Sigmoid colon (tissue), 4 donors: ENCODE measurements at regions not wholly inside any gene's neighbourhood (a gene's known extent, or its start where the extent isn't known, plus 50 kb on each side); places are given as distances from the start of the nearest gene placed in this dataset.

Experiments used
- EP300 ChIP-seq, 4 donors: sonication (generic); formaldehyde crosslinking; IDR thresholded peaks; one replicate each; pipeline ENCODE4 v1.6.1; 2017; ENCODE audit warnings: antibody characterized with exemption in 4 of 4
- POLR2A ChIP-seq, 2 donors: fragments of 450-650 bp; IDR thresholded peaks; one replicate each; pipeline ENCODE4 v1.6.1; 2016; ENCODE audit warnings: antibody characterized with exemption in 2 of 2, mild to moderate bottlenecking in 2 of 2, moderate library complexity in 2 of 2
- TF ChIP-seq, protein P1 (sequence below), 4 experiments: fragments of 450-650 bp in 3 of 4; fragments of 200-600 bp in 1 of 4; IDR thresholded peaks; one replicate each; pipeline ENCODE4 v1.5.1; 2016 to 2019; ENCODE audit warnings: antibody characterized with exemption in 4 of 4, mild to moderate bottlenecking in 3 of 4, moderate library complexity in 2 of 4

DNA sequence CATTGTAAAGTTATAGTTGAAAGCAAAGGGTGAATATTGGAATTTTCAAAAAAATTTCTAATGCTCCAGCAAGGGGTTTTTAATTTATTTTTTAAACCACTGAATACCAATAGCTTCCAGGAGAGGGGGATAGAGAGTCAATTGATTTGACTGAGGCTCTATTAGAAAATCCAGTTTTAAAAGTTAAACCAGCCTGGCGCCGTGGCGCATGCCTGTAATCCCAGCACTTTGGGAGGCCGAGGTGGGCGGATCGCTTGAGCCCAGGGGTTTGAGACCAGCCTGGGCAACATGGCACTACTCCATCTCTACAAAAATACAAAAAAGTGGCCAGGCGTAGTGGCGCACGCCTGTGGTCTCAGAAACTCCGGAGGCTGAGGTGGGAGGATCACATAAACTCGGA lies 150.1 kb downstream of the SLC38A4 start:
- TF ChIP-seq, protein P1, sequence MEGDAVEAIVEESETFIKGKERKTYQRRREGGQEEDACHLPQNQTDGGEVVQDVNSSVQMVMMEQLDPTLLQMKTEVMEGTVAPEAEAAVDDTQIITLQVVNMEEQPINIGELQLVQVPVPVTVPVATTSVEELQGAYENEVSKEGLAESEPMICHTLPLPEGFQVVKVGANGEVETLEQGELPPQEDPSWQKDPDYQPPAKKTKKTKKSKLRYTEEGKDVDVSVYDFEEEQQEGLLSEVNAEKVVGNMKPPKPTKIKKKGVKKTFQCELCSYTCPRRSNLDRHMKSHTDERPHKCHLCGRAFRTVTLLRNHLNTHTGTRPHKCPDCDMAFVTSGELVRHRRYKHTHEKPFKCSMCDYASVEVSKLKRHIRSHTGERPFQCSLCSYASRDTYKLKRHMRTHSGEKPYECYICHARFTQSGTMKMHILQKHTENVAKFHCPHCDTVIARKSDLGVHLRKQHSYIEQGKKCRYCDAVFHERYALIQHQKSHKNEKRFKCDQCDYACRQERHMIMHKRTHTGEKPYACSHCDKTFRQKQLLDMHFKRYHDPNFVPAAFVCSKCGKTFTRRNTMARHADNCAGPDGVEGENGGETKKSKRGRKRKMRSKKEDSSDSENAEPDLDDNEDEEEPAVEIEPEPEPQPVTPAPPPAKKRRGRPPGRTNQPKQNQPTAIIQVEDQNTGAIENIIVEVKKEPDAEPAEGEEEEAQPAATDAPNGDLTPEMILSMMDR (IDR thresholded peaks at IDR 0.05), result peak; percentile 49 to 70 (median 68)
- TF ChIP-seq EP300 (IDR thresholded peaks at IDR 0.05) (no peak), POLR2A (IDR thresholded peaks at IDR 0.05) (no peak)
